ENCODE measurements at regions not wholly inside any gene's neighbourhood (a gene's known extent, or its start where the extent isn't known, plus 50 kb on each side); places are given as distances from the start of the nearest gene placed in this dataset.
"Not testable (repeated sequence)": the region's sequence is repeated elsewhere in the genome, so short reads cannot be mapped to it uniquely, and the experiment has no call there.

GRCh38 chr4:187826725-187827124, 168.8 kb upstream of the ZFP42 start:
- DNase-seq: no peak

GRCh38 chr4:187827631-187828030, 167.9 kb upstream of the ZFP42 start:
- no peak for DNase-seq

- no peak for DNase-seq
Measured at GRCh38 chr4:187839765-187840164, 155.8 kb upstream of the ZFP42 start.

GRCh38 chr4:187840814-187841213, 154.8 kb upstream of the ZFP42 start:
- DNase-seq: peak; percentile 16

GRCh38 chr4:187849556-187850225, 145.9 kb upstream of the ZFP42 start:
- no peak for DNase-seq

GRCh38 chr4:187865914-187866313, 129.7 kb upstream of the ZFP42 start:
- DNase-seq: no peak

GRCh38 chr4:187883049-187883448, 112.5 kb upstream of the ZFP42 start:
- DNase-seq: no peak

GRCh38 chr4:187883836-187884475, 111.6 kb upstream of the ZFP42 start:
- DNase-seq: no peak

- peak; percentile 22 for DNase-seq
Measured at GRCh38 chr4:187887906-187888305, 107.7 kb upstream of the ZFP42 start.

GRCh38 chr4:187889651-187890050, 105.9 kb upstream of the ZFP42 start:
- DNase-seq: no peak

- DNase-seq: no peak
Measured at GRCh38 chr4:187893418-187893817, 102.2 kb upstream of the ZFP42 start.

GRCh38 chr4:187903106-187903505, 92.5 kb upstream of the ZFP42 start:
- DNase-seq: peak; percentile 59

- DNase-seq: peak; percentile 72
Measured at GRCh38 chr4:187903700-187904099, 91.9 kb upstream of the ZFP42 start.

- peak; percentile 91 for DNase-seq
Measured at GRCh38 chr4:187908079-187908561, 87.5 kb upstream of the ZFP42 start.

GRCh38 chr4:187908731-187909130, 86.8 kb upstream of the ZFP42 start:
- no peak for DNase-seq

GRCh38 chr4:187910741-187911140, 84.8 kb upstream of the ZFP42 start:
- DNase-seq: no peak

- DNase-seq: not testable (repeated sequence)
Measured at GRCh38 chr4:187915406-187915805, 80.2 kb upstream of the ZFP42 start.

GRCh38 chr4:187919966-187920365, 75.6 kb upstream of the ZFP42 start:
- no peak for DNase-seq

GRCh38 chr4:187921946-187922623, 73.5 kb upstream of the ZFP42 start:
- no peak for DNase-seq

GRCh38 chr4:187929024-187929423, 66.5 kb upstream of the ZFP42 start:
- DNase-seq: no peak

- DNase-seq: no peak
Measured at GRCh38 chr4:187934766-187935165, 60.8 kb upstream of the ZFP42 start.

GRCh38 chr4:187937557-187937956, 58.0 kb upstream of the ZFP42 start:
- no peak for DNase-seq

- no peak for DNase-seq
Measured at GRCh38 chr4:187940299-187940698, 55.3 kb upstream of the ZFP42 start.

GRCh38 chr4:187942968-187943367, 52.6 kb upstream of the ZFP42 start:
- no peak for DNase-seq

Measured in fibroblast of skin of abdomen (primary cell).